ENCODE measurements at regions not wholly inside any gene's neighbourhood (a gene's known extent, or its start where the extent isn't known, plus 50 kb on each side); places are given as distances from the start of the nearest gene placed in this dataset.
"Not testable (repeated sequence)": the region's sequence is repeated elsewhere in the genome, so short reads cannot be mapped to it uniquely, and the experiment has no call there.

DNA sequence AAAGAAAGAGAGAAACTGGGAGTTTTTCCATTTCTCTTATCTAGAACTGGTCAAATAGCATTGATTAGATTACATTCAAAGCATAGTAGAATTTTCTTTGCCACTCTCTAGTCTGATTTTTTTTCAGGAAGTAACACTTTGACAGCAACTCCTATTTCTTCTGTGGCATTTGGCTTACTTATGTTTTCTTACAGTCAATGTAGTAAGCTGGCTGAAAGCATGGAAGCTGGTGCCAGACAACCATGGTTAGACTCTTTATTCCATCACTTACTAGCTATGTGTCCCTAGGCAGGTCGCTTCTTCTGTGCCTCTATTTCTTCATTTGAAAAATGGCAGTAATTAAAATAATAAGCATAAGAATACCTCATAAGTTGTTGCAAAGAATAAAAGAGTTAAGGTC is 54.2 kb upstream of the OPRM1 start:
- H3K27ac Mint-ChIP-seq, result no peak overlapping the region
- POLR2A ChIA-PET, result no interaction called here
- peaks cover 4 to 15% (median 9%) of the 10 kb centered on the region in 5 donors for H3K27me3 Mint-ChIP-seq
- peaks cover 0 to 3% (median 0%) of the 10 kb centered on the region in 11 donors for H3K9me3 Mint-ChIP-seq
- Histone ChIP-seq H3K27ac (ENCODE audit: low read depth, low read length) (no peak overlapping the region), H3K9me3 (ENCODE audit: control insufficient read depth in 2 of 3, low read length in 3 of 3) (no peaks in the 10 kb centered on the region), H3K4me1 (ENCODE audit: control insufficient read depth in 2 of 2, insufficient read depth in 2 of 2, low read length in 2 of 2) (no peaks in the 10 kb centered on the region), H3K4me3 (ENCODE audit: low read length) (no peak overlapping the region), H3K36me3 (ENCODE audit: control insufficient read depth in 2 of 3, insufficient read depth in 3 of 3, low read length in 3 of 3) (no peaks in the 10 kb centered on the region), H3K27me3 (ENCODE audit: control insufficient read depth in 2 of 2, insufficient read depth in 2 of 2, low read length in 2 of 2) (no peaks in the 10 kb centered on the region)
- no peak overlapping the region for H3K4me3 Mint-ChIP-seq
- no peaks in the 10 kb centered on the region for H3K4me1 Mint-ChIP-seq
- intact Hi-C loops (cut with micrococcal nuclease), result no loop called here
- no peaks in the 10 kb centered on the region for H3K36me3 Mint-ChIP-seq
- ATAC-seq, result no peak
- CTCF ChIA-PET, result no interaction called here
- no peak for DNase-seq

DNA sequence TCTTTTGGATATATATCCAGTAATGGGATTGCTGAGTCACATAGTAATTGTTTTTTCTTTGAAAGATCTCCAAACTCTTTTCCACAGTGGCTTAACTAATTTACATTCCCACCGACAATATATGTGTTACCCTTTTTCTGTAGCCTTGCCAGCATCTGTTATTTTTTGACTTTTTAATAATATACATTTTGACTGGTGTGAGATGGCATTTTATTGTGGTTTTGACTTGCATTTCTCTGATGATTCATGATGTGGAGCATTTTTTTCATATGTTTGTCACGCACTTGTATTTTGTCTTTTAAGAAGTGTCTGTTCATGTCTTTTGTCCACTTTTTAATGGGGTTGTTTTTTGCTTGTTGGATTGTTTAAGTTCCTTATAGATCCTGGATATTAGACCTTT is 58.9 kb upstream of the OPRM1 start:
- no peak for ATAC-seq
- Histone ChIP-seq H3K27ac (ENCODE audit: low read depth, low read length) (no peak overlapping the region), H3K27me3 (ENCODE audit: control insufficient read depth in 2 of 2, insufficient read depth in 2 of 2, low read length in 2 of 2) (no peaks in the 10 kb centered on the region), H3K9me3 (ENCODE audit: control insufficient read depth in 2 of 3, low read length in 3 of 3) (no peaks in the 10 kb centered on the region), H3K36me3 (ENCODE audit: control insufficient read depth in 2 of 3, insufficient read depth in 3 of 3, low read length in 3 of 3) (no peaks in the 10 kb centered on the region), H3K4me1 (ENCODE audit: control insufficient read depth in 2 of 2, insufficient read depth in 2 of 2, low read length in 2 of 2) (no peaks in the 10 kb centered on the region), H3K4me3 (ENCODE audit: low read length) (no peak overlapping the region)
- Mint-ChIP-seq H3K4me3 (no peak overlapping the region), H3K4me1 (peaks cover 0 to 8% (median 0%) of the 10 kb centered on the region in 7 donors), H3K27me3 (peaks cover 4 to 9% (median 6%) of the 10 kb centered on the region in 5 donors), H3K27ac (no peak overlapping the region), H3K36me3 (no peaks in the 10 kb centered on the region), H3K9me3 (peaks cover 0 to 11% (median 0%) of the 10 kb centered on the region in 11 donors)
- DNase-seq, result no peak
- POLR2A ChIA-PET, result no interaction called here
- intact Hi-C loops (cut with micrococcal nuclease), result no loop called here
- CTCF ChIA-PET, result no interaction called here

GRCh38 chr6:153978911-153979548 is 60.0 kb upstream of the OPRM1 start:
- ATAC-seq; H3K4me1 ChIP-seq (ENCODE audit: control insufficient read depth in 2 of 2, insufficient read depth in 2 of 2, low read length in 2 of 2); H3K27me3 ChIP-seq (ENCODE audit: control insufficient read depth in 2 of 2, insufficient read depth in 2 of 2, low read length in 2 of 2); intact Hi-C loops (cut with micrococcal nuclease); H3K4me3 ChIP-seq (ENCODE audit: low read length); H3K36me3 ChIP-seq (ENCODE audit: control insufficient read depth in 2 of 3, insufficient read depth in 3 of 3, low read length in 3 of 3); H3K36me3 Mint-ChIP-seq; H3K9me3 ChIP-seq (ENCODE audit: control insufficient read depth in 2 of 3, low read length in 3 of 3); H3K27ac Mint-ChIP-seq; POLR2A ChIA-PET; H3K27me3 Mint-ChIP-seq; DNase-seq; CTCF ChIA-PET; H3K4me1 Mint-ChIP-seq; H3K4me3 Mint-ChIP-seq; H3K27ac ChIP-seq (ENCODE audit: low read depth, low read length): not testable (repeated sequence)
- peaks cover 0 to 11% (median 0%) of the 10 kb centered on the region in 11 donors for H3K9me3 Mint-ChIP-seq

- H3K27me3 Mint-ChIP-seq, result peaks cover 0 to 1% (median 0%) of the 10 kb centered on the region in 5 donors
- no peak for ATAC-seq
- intact Hi-C loops (cut with micrococcal nuclease), result no loop called here
- DNase-seq, result no peak
- H3K36me3 Mint-ChIP-seq, result no peaks in the 10 kb centered on the region
- ChIA-PET CTCF (no interaction called here), POLR2A (no interaction called here)
- Histone ChIP-seq H3K27me3 (ENCODE audit: control insufficient read depth in 2 of 2, insufficient read depth in 2 of 2, low read length in 2 of 2) (no peaks in the 10 kb centered on the region), H3K4me3 (ENCODE audit: low read length) (no peak overlapping the region), H3K9me3 (ENCODE audit: control insufficient read depth in 2 of 3, low read length in 3 of 3) (no peaks in the 10 kb centered on the region), H3K27ac (ENCODE audit: low read depth, low read length) (no peak overlapping the region), H3K36me3 (ENCODE audit: control insufficient read depth in 2 of 3, insufficient read depth in 3 of 3, low read length in 3 of 3) (no peaks in the 10 kb centered on the region), H3K4me1 (ENCODE audit: control insufficient read depth in 2 of 2, insufficient read depth in 2 of 2, low read length in 2 of 2) (no peaks in the 10 kb centered on the region)
- H3K27ac Mint-ChIP-seq, result no peak overlapping the region
- peaks cover 0 to 14% (median 0%) of the 10 kb centered on the region in 11 donors for H3K9me3 Mint-ChIP-seq
- peaks cover 0 to 8% (median 0%) of the 10 kb centered on the region in 7 donors for H3K4me1 Mint-ChIP-seq
- H3K4me3 Mint-ChIP-seq, result no peak overlapping the region
Observed at GRCh38 chr6:153976921-153977693, 61.9 kb upstream of the OPRM1 start.

DNA sequence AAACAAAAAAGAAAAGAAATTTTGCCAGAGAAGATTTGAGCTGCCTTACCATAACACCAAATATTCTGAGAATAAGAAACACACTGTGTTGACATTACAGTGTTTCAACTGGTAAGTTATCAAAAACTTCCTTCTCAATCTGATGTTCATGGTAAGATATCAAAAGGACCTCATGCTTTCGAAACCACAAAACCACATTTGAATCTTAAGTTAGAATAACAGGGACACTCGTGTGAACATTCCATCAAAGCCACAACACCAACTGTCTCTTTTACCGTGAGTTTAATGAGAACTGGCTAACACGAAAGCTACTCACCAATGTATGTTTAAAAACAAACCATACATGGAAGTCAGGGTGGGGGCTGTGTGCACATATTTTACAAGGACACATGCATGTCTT is 73.0 kb upstream of the OPRM1 start:
- intact Hi-C loops (cut with micrococcal nuclease), result no loop called here
- POLR2A ChIA-PET, result no interaction called here
- no peaks in the 10 kb centered on the region for H3K27me3 ChIP-seq (ENCODE audit: control insufficient read depth in 2 of 2, insufficient read depth in 2 of 2, low read length in 2 of 2)
- peak in 6 of 9 donors; percentile 20 to 56 (median 36) for DNase-seq
- Mint-ChIP-seq H3K36me3 (no peaks in the 10 kb centered on the region), H3K4me1 (peaks cover 2 to 44% (median 37%) of the 10 kb centered on the region in 7 donors), H3K4me3 (peak overlapping the region in 8 of 10 donors; percentile 23 to 81 (median 70)), H3K9me3 (no peaks in the 10 kb centered on the region), H3K27me3 (peaks cover 0 to 5% (median 0%) of the 10 kb centered on the region in 5 donors), H3K27ac (peak overlapping the region in 4 of 9 donors; percentile 43 to 67 (median 54))
- no peaks in the 10 kb centered on the region for H3K4me1 ChIP-seq (ENCODE audit: control insufficient read depth in 2 of 2, insufficient read depth in 2 of 2, low read length in 2 of 2)
- no peaks in the 10 kb centered on the region for H3K9me3 ChIP-seq (ENCODE audit: control insufficient read depth in 2 of 3, low read length in 3 of 3)
- H3K4me3 ChIP-seq (ENCODE audit: low read length), result peak overlapping the region; percentile 17
- CTCF ChIA-PET, result no interaction called here
- H3K27ac ChIP-seq (ENCODE audit: low read depth, low read length), result no peak overlapping the region
- ATAC-seq, result no peak
- no peaks in the 10 kb centered on the region for H3K36me3 ChIP-seq (ENCODE audit: control insufficient read depth in 2 of 3, insufficient read depth in 3 of 3, low read length in 3 of 3)

GRCh38 chr6:153963352-153963751 is 75.7 kb upstream of the OPRM1 start:
- H3K4me1 Mint-ChIP-seq, result peaks cover 2 to 49% (median 37%) of the 10 kb centered on the region in 7 donors
- no peak for ATAC-seq
- no peaks in the 10 kb centered on the region for H3K9me3 Mint-ChIP-seq
- Histone ChIP-seq H3K4me1 (ENCODE audit: control insufficient read depth in 2 of 2, insufficient read depth in 2 of 2, low read length in 2 of 2) (no peaks in the 10 kb centered on the region), H3K27ac (ENCODE audit: low read depth, low read length) (no peak overlapping the region), H3K36me3 (ENCODE audit: control insufficient read depth in 2 of 3, insufficient read depth in 3 of 3, low read length in 3 of 3) (no peaks in the 10 kb centered on the region), H3K27me3 (ENCODE audit: control insufficient read depth in 2 of 2, insufficient read depth in 2 of 2, low read length in 2 of 2) (no peaks in the 10 kb centered on the region), H3K9me3 (ENCODE audit: control insufficient read depth in 2 of 3, low read length in 3 of 3) (no peaks in the 10 kb centered on the region), H3K4me3 (ENCODE audit: low read length) (no peak overlapping the region)
- CTCF ChIA-PET, result no interaction called here
- peak overlapping the region in 2 of 9 donors; percentile 2 to 13 for H3K27ac Mint-ChIP-seq
- H3K27me3 Mint-ChIP-seq, result peaks cover 0 to 5% (median 0%) of the 10 kb centered on the region in 5 donors
- no peak for DNase-seq
- intact Hi-C loops (cut with micrococcal nuclease), result no loop called here
- H3K4me3 Mint-ChIP-seq, result no peak overlapping the region
- POLR2A ChIA-PET, result no interaction called here
- no peaks in the 10 kb centered on the region for H3K36me3 Mint-ChIP-seq

GRCh38 chr6:153962555-153962954 is 76.5 kb upstream of the OPRM1 start:
- Mint-ChIP-seq H3K4me1 (peaks cover 2 to 49% (median 37%) of the 10 kb centered on the region in 7 donors), H3K27me3 (peaks cover 0 to 5% (median 0%) of the 10 kb centered on the region in 5 donors), H3K4me3 (no peak overlapping the region), H3K36me3 (no peaks in the 10 kb centered on the region), H3K27ac (no peak overlapping the region), H3K9me3 (peaks cover 0 to 2% (median 0%) of the 10 kb centered on the region in 11 donors)
- ChIA-PET POLR2A (no interaction called here), CTCF (no interaction called here)
- H3K27ac ChIP-seq (ENCODE audit: low read depth, low read length), result no peak overlapping the region
- H3K36me3 ChIP-seq (ENCODE audit: control insufficient read depth in 2 of 3, insufficient read depth in 3 of 3, low read length in 3 of 3), result no peaks in the 10 kb centered on the region
- DNase-seq (no peak), ATAC-seq (no peak)
- H3K27me3 ChIP-seq (ENCODE audit: control insufficient read depth in 2 of 2, insufficient read depth in 2 of 2, low read length in 2 of 2), result no peaks in the 10 kb centered on the region
- no peaks in the 10 kb centered on the region for H3K4me1 ChIP-seq (ENCODE audit: control insufficient read depth in 2 of 2, insufficient read depth in 2 of 2, low read length in 2 of 2)
- H3K4me3 ChIP-seq (ENCODE audit: low read length), result no peak overlapping the region
- intact Hi-C loops (cut with micrococcal nuclease), result no loop called here
- no peaks in the 10 kb centered on the region for H3K9me3 ChIP-seq (ENCODE audit: control insufficient read depth in 2 of 3, low read length in 3 of 3)

Measured in naive thymus-derived CD4-positive, alpha-beta T cell (primary cell).